Panc1 (cell line): ENCODE measurements at regions not wholly inside any gene's neighbourhood (a gene's known extent, or its start where the extent isn't known, plus 50 kb on each side); places are given as distances from the start of the nearest gene placed in this dataset.

ENCODE experiments used
- CTCF ChIP-seq: fragments of 450-650 bp; IDR thresholded peaks from 2 replicates; pipeline ENCODE4 v1.5.1; 2017; ENCODE audit warnings: mild to moderate bottlenecking
- POLR2AphosphoS5 ChIP-seq: IDR thresholded peaks from 2 replicates; pipeline ENCODE4 v1.6.1; 2012; ENCODE audit warnings: mild to moderate bottlenecking, low read depth, low read length, moderate library complexity

GRCh38 chr11:87712391-87712790, 462.9 kb downstream of the RAB38 start:
- no peak for TF ChIP-seq CTCF
- TF ChIP-seq POLR2AphosphoS5, result no peak
